ENCODE measurements at regions not wholly inside any gene's neighbourhood (a gene's known extent, or its start where the extent isn't known, plus 50 kb on each side); places are given as distances from the start of the nearest gene placed in this dataset.

DNA sequence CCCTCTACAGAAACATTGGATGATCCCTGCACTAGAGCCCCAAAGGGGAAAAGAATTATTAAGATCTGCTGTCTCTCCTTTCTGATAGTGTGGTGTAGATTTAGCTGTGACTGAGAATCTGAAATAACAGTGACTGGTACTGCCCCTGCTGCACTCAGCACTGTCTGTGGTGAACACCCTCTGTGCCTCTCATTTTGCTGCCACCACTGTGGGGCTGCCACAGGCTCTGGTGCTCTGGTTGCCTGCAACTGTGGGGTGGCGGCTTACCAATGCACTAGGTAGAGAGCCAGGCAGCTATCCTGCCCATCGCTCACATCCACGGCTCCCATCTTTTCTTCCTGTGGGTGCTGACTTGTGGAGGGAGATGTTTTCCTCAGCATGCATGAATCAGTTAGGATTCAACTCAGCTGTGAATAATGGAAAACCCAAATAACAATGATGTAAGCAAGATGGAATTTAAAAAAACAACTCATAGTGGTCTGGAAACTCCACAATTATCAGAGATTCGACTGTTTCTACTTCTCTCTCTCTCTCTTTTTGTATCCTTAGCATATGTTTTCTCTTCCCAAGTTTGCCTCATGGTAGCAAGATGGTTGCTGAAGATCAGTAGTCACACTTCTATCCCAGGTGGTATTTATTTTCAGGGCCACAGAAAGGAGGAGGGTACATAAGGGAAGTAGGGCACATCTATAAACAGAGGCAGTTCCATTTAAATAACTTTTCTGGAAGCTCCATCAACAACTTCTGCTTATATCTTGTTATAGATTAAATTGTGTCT, 99.8 kb upstream of the DAP start:
- no peak for TF ChIP-seq POLR2AphosphoS5 (IDR thresholded peaks at IDR 0.05; ENCODE audit: insufficient read depth, low read depth, low read length)
- no peak for TF ChIP-seq POLR2A (IDR thresholded peaks at IDR 0.05; ENCODE audit: low read depth, low read length)
- no peak for TF ChIP-seq GATA2 (IDR thresholded peaks at IDR 0.05; ENCODE audit: insufficient read depth, insufficient read length, low read depth, low read length)
- TF ChIP-seq, protein P1, sequence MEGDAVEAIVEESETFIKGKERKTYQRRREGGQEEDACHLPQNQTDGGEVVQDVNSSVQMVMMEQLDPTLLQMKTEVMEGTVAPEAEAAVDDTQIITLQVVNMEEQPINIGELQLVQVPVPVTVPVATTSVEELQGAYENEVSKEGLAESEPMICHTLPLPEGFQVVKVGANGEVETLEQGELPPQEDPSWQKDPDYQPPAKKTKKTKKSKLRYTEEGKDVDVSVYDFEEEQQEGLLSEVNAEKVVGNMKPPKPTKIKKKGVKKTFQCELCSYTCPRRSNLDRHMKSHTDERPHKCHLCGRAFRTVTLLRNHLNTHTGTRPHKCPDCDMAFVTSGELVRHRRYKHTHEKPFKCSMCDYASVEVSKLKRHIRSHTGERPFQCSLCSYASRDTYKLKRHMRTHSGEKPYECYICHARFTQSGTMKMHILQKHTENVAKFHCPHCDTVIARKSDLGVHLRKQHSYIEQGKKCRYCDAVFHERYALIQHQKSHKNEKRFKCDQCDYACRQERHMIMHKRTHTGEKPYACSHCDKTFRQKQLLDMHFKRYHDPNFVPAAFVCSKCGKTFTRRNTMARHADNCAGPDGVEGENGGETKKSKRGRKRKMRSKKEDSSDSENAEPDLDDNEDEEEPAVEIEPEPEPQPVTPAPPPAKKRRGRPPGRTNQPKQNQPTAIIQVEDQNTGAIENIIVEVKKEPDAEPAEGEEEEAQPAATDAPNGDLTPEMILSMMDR (IDR thresholded peaks at IDR 0.05; ENCODE audit: extremely low read depth in 1 of 2, insufficient read depth in 1 of 2, low read depth in 1 of 2, low read length in 2 of 2): no peak
- TF ChIP-seq, protein P2, sequence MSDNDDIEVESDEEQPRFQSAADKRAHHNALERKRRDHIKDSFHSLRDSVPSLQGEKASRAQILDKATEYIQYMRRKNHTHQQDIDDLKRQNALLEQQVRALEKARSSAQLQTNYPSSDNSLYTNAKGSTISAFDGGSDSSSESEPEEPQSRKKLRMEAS (IDR thresholded peaks at IDR 0.05; ENCODE audit: insufficient read depth, insufficient read length): no peak
- TF ChIP-seq FOS (IDR thresholded peaks at IDR 0.05; ENCODE audit: borderline replicate concordance, insufficient read depth, low read length): no peak
- TF ChIP-seq EZH2 (IDR thresholded peaks at IDR 0.05; ENCODE audit: borderline replicate concordance, low read depth, low read length, severe bottlenecking): no peak
- TF ChIP-seq MYC (IDR thresholded peaks at IDR 0.05; ENCODE audit: low read depth, low read length): no peak

All from endothelial cell of umbilical vein (primary cell).